Natural killer cell (primary cell): ENCODE measurements at regions not wholly inside any gene's neighbourhood (a gene's known extent, or its start where the extent isn't known, plus 50 kb on each side); places are given as distances from the start of the nearest gene placed in this dataset.
"Not testable (repeated sequence)": the region's sequence is repeated elsewhere in the genome, so short reads cannot be mapped to it uniquely, and the experiment has no call there.

ENCODE experiments used
- ATAC-seq, 3 donors: fragments of 150-1000 bp in 2 of 3; fragments of 200-7000 bp in 1 of 3; cut with Tn5 transposase; 1 replicate in 1 of 3; 2 replicates in 2 of 3; pipeline ENCODE4 v1.10.0; 2021; ENCODE audit warnings: mild to moderate bottlenecking in 2 of 3, moderate library complexity in 2 of 3
- DNase-seq, 2 donors: peaks; one replicate each; pipeline versions ENCODE4 v3.0.0 to v3.0.0-alpha.2; 2013 to 2021; ENCODE audit warnings: mixed read lengths in 1 of 2
- H3K27ac ChIP-seq: one replicate; pipeline ENCODE4 v1.5.1; 2013; ENCODE audit warnings: mild to moderate bottlenecking, low read length
- H3K27me3 ChIP-seq: one replicate; pipeline ENCODE4 v1.6.1; 2013; ENCODE audit warnings: low read length; ENCODE audit not compliant: control insufficient read depth, insufficient read depth
- H3K36me3 ChIP-seq: one replicate; pipeline ENCODE4 v1.6.1; 2013; ENCODE audit warnings: low read length; ENCODE audit not compliant: control insufficient read depth, insufficient read depth
- H3K4me1 ChIP-seq: one replicate; pipeline ENCODE4 v1.6.1; 2013; ENCODE audit warnings: low read length; ENCODE audit not compliant: control insufficient read depth, insufficient read depth
- H3K4me3 ChIP-seq: one replicate; pipeline ENCODE4 v1.5.1; 2013; ENCODE audit warnings: low read length
- H3K9me3 ChIP-seq: one replicate; pipeline ENCODE4 v1.6.1; 2013; ENCODE audit warnings: low read length; ENCODE audit not compliant: control insufficient read depth, insufficient read depth
- H3K27ac Mint-ChIP-seq, 2 donors: one replicate each; pipeline ENCODE4 v1.8.0; 2022; ENCODE audit warnings: mild to moderate bottlenecking in 2 of 2, mixed read lengths in 2 of 2, moderate library complexity in 1 of 2
- H3K27me3 Mint-ChIP-seq, 2 donors: one replicate each; pipeline ENCODE4 v1.8.0; 2022; ENCODE audit warnings: low read depth in 2 of 2, mixed read lengths in 2 of 2
- H3K36me3 Mint-ChIP-seq: one replicate; pipeline ENCODE4 v1.8.0; 2022; ENCODE audit warnings: mixed read lengths
- H3K4me1 Mint-ChIP-seq, 2 donors: one replicate each; pipeline ENCODE4 v1.8.0; 2022; ENCODE audit warnings: mixed read lengths in 2 of 2
- H3K4me3 Mint-ChIP-seq: one replicate; pipeline ENCODE4 v1.8.0; 2022; ENCODE audit warnings: mild to moderate bottlenecking, moderate library complexity, mixed read lengths
- H3K9me3 Mint-ChIP-seq, 2 donors: one replicate each; pipeline ENCODE4 v1.8.0; 2022; ENCODE audit warnings: mixed read lengths in 2 of 2
- WGBS: methylation state at CpG from one replicate; pipeline ENCODE4 v1.1.7; 2013; ENCODE audit warnings: missing lambda C conversion rate; ENCODE audit not compliant: insufficient coverage; 5-methylcytosine and 5-hydroxymethylcytosine counted together
- intact Hi-C: fragments of 100-400 bp; cut with micrococcal nuclease; formaldehyde crosslinking; loops from one replicate; pipeline ENCODE4 v1.14.2; 2022
- TF ChIP-seq, protein P1 (sequence below): fragments of 200-600 bp; IDR thresholded peaks from one replicate; pipeline ENCODE4 v1.8.0; 2022; ENCODE audit warnings: antibody characterized with exemption

GRCh38 chr1:199832451-199832850, 195.1 kb upstream of the NR5A2 start:
- Histone ChIP-seq H3K4me3 (no peak overlapping the region), H3K27me3 (no peaks in the 10 kb centered on the region), H3K9me3 (no peaks in the 10 kb centered on the region), H3K27ac (no peak overlapping the region), H3K36me3 (no peaks in the 10 kb centered on the region), H3K4me1 (no peaks in the 10 kb centered on the region)
- 71% methylated on average over 1 of the region's 2 CpGs for WGBS
- H3K36me3 Mint-ChIP-seq = no peaks in the 10 kb centered on the region
- no peaks in the 10 kb centered on the region for H3K4me1 Mint-ChIP-seq
- H3K4me3 Mint-ChIP-seq = no peak overlapping the region
- intact Hi-C loops = no loop called here
- no peaks in the 10 kb centered on the region for H3K9me3 Mint-ChIP-seq
- ATAC-seq (no peak), DNase-seq (no peak)
- TF ChIP-seq, protein P1, sequence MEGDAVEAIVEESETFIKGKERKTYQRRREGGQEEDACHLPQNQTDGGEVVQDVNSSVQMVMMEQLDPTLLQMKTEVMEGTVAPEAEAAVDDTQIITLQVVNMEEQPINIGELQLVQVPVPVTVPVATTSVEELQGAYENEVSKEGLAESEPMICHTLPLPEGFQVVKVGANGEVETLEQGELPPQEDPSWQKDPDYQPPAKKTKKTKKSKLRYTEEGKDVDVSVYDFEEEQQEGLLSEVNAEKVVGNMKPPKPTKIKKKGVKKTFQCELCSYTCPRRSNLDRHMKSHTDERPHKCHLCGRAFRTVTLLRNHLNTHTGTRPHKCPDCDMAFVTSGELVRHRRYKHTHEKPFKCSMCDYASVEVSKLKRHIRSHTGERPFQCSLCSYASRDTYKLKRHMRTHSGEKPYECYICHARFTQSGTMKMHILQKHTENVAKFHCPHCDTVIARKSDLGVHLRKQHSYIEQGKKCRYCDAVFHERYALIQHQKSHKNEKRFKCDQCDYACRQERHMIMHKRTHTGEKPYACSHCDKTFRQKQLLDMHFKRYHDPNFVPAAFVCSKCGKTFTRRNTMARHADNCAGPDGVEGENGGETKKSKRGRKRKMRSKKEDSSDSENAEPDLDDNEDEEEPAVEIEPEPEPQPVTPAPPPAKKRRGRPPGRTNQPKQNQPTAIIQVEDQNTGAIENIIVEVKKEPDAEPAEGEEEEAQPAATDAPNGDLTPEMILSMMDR = no peak
- H3K27ac Mint-ChIP-seq = no peak overlapping the region
- peaks cover 6 to 26% of the 10 kb centered on the region in 2 donors for H3K27me3 Mint-ChIP-seq

DNA sequence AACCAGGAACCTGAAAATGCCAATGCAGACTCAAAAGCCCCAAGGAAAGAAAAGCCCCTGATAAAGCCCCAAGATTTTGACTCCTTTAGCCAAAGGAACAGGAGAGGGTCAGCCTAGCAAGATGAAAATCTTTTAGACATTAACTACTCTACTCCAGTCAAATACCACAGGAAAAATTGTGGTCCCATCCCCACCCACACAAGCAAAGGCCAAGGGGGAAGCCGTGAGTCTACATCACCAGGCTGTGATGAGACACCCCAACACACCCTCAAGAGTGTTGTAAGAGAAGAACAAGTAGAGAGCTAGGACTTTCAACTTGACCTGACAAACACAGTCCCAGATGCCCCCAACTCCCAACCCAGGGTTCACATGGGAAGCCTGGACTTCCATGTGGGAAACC, 192.8 kb upstream of the NR5A2 start:
- no peaks in the 10 kb centered on the region for H3K27me3 ChIP-seq
- Mint-ChIP-seq H3K4me1 (no peaks in the 10 kb centered on the region), H3K4me3 (no peak overlapping the region), H3K9me3 (peaks cover 3 to 4% of the 10 kb centered on the region in 2 donors), H3K27me3 (peaks cover 12 to 41% of the 10 kb centered on the region in 2 donors), H3K36me3 (no peaks in the 10 kb centered on the region), H3K27ac (no peak overlapping the region)
- no peak overlapping the region for H3K27ac ChIP-seq
- DNase-seq = no peak
- TF ChIP-seq, protein P1 = no peak
- intact Hi-C loops = no loop called here
- H3K9me3 ChIP-seq = no peaks in the 10 kb centered on the region
- no peak overlapping the region for H3K4me3 ChIP-seq
- no peaks in the 10 kb centered on the region for H3K36me3 ChIP-seq
- no CpG with 5 or more reads among the region's 1 CpG for WGBS
- no peaks in the 10 kb centered on the region for H3K4me1 ChIP-seq
- ATAC-seq = no peak

GRCh38 chr1:199836430-199836829, 191.1 kb upstream of the NR5A2 start:
- no peak for ATAC-seq
- no peak overlapping the region for H3K4me3 ChIP-seq
- Mint-ChIP-seq H3K27ac (no peak overlapping the region), H3K9me3 (peaks cover 3 to 4% of the 10 kb centered on the region in 2 donors), H3K4me1 (no peaks in the 10 kb centered on the region), H3K27me3 (peaks cover 12 to 41% of the 10 kb centered on the region in 2 donors), H3K4me3 (no peak overlapping the region), H3K36me3 (no peaks in the 10 kb centered on the region)
- 89% methylated on average over 1 of the region's 2 CpGs for WGBS
- intact Hi-C loops = no loop called here
- DNase-seq = no peak
- H3K9me3 ChIP-seq = no peaks in the 10 kb centered on the region
- no peak overlapping the region for H3K27ac ChIP-seq
- H3K27me3 ChIP-seq = no peaks in the 10 kb centered on the region
- H3K4me1 ChIP-seq = no peaks in the 10 kb centered on the region
- TF ChIP-seq, protein P1 = no peak
- H3K36me3 ChIP-seq = no peaks in the 10 kb centered on the region

- Histone ChIP-seq H3K36me3 (no peaks in the 10 kb centered on the region), H3K4me3 (no peak overlapping the region), H3K4me1 (no peaks in the 10 kb centered on the region), H3K9me3 (no peaks in the 10 kb centered on the region), H3K27me3 (no peaks in the 10 kb centered on the region), H3K27ac (no peak overlapping the region)
- peaks cover 12 to 41% of the 10 kb centered on the region in 2 donors for H3K27me3 Mint-ChIP-seq
- peaks cover 3 to 4% of the 10 kb centered on the region in 2 donors for H3K9me3 Mint-ChIP-seq
- H3K36me3 Mint-ChIP-seq = no peaks in the 10 kb centered on the region
- 29% methylated on average over 1 of the region's 1 CpG for WGBS
- no peak overlapping the region for H3K4me3 Mint-ChIP-seq
- no peaks in the 10 kb centered on the region for H3K4me1 Mint-ChIP-seq
- intact Hi-C loops = no loop called here
- no peak overlapping the region for H3K27ac Mint-ChIP-seq
- DNase-seq = no peak
- ATAC-seq = no peak
- TF ChIP-seq, protein P1 = no peak
Observed at GRCh38 chr1:199837321-199837720, 190.2 kb upstream of the NR5A2 start.

- H3K4me3 ChIP-seq, DNase-seq, H3K27ac ChIP-seq, H3K9me3 Mint-ChIP-seq, ATAC-seq, intact Hi-C loops, H3K27me3 ChIP-seq, H3K9me3 ChIP-seq, H3K4me1 ChIP-seq, H3K4me1 Mint-ChIP-seq, H3K27ac Mint-ChIP-seq, H3K4me3 Mint-ChIP-seq, H3K36me3 ChIP-seq, H3K36me3 Mint-ChIP-seq: not testable (repeated sequence)
- 100% methylated on average over 4 of the region's 8 CpGs for WGBS
- H3K27me3 Mint-ChIP-seq = peaks cover 12 to 35% of the 10 kb centered on the region in 2 donors
Observed at GRCh38 chr1:199839608-199840007, 187.9 kb upstream of the NR5A2 start.

DNA sequence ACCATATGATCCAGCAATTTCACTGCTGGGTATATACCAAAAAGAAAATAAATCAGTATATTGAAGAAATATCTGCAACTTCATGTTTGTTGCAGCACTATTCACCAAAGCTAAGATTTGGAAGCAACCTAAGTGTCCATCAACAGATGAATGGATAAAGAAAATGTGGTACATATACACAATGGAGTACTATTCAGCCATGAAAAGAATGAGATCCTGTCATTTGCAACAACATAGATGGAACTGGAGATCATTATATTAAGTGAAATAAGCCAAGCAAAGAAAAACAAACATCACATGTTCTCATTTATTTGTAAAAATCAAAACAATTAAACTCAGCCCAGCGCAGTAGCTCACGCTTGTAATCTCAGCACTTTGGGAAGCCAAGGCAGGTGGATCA, 184.4 kb upstream of the NR5A2 start:
- H3K36me3 Mint-ChIP-seq, ATAC-seq, H3K4me3 ChIP-seq, H3K4me3 Mint-ChIP-seq, H3K4me1 ChIP-seq, H3K4me1 Mint-ChIP-seq, H3K9me3 ChIP-seq, H3K9me3 Mint-ChIP-seq, H3K27ac Mint-ChIP-seq, intact Hi-C loops, H3K27ac ChIP-seq, DNase-seq, H3K27me3 ChIP-seq, H3K36me3 ChIP-seq: not testable (repeated sequence)
- peaks cover 6 to 18% of the 10 kb centered on the region in 2 donors for H3K27me3 Mint-ChIP-seq
- WGBS = 93% methylated on average over 2 of the region's 2 CpGs
